ENCODE measurements at regions not wholly inside any gene's neighbourhood (a gene's known extent, or its start where the extent isn't known, plus 50 kb on each side); places are given as distances from the start of the nearest gene placed in this dataset.
"Not testable (repeated sequence)": the region's sequence is repeated elsewhere in the genome, so short reads cannot be mapped to it uniquely, and the experiment has no call there.

DNA sequence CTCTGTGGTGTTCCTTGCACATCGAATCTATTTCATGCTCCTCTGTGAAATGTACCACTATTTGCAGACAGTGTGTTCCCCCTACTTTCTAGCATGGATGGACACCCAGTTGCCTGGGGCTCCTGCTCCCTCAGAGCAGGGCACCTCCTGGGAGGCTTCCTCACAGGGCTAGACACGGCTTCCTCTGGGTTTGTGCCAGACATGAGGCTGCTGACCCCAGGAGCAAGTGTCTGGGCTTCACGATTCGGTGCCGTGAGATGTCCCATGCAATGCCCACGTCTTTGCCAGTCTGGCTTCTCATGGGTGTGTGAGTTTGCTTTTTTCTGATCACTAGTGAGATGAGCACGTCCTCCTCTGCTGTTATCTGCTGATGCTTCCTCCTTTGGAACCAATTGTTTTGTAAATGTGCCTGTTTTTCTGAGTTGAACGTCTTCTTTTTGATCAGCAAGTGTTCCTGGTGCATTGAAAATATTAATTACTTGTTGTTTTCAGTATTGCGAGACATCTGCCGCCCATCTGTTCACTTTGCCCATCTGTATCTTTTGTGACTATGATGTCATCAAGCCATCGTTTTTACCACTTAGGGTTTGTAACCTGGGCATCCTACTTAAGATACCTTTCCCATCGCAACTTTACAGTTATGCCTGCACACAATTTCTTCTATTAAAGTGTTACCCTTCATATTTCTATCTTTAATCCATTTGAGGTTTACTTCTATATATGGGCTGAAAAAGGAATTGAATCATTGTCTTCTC, 92.0 kb downstream of the TTLL2 start:
- Mint-ChIP-seq H3K4me3 (no peak overlapping the region), H3K36me3 (ENCODE audit: low read depth) (no peaks in the 10 kb centered on the region), H3K27ac (no peak overlapping the region), H3K27me3 (peaks cover 50% of the 10 kb centered on the region), H3K4me1 (no peaks in the 10 kb centered on the region)
- no peaks in the 10 kb centered on the region for H3K9me3 ChIP-seq (ENCODE audit: control insufficient read depth, low read length, poor library complexity, severe bottlenecking)
- DNase-seq (no peak), ATAC-seq (no peak)

DNA sequence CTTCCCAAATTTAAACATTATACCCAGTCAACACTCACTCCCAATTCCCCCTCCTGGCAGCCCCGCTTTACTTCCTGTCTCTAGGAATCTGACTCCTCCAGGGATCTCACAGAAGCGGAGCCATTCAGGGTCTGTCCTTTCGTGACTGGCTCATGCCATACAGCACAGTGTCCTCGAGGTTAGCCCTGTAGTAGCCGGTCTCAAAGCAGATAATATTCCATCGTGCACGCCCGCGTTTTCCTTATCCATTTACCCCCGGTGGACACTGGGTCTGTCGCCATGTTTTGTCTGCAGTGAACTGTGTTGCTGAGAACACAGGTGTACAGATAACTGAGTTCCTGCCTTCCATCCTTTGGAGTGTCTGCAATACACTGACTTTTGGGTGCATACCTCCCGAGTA, 95.3 kb downstream of the TTLL2 start:
- H3K27me3 Mint-ChIP-seq, result peaks cover 39% of the 10 kb centered on the region
- no peak for DNase-seq

DNA sequence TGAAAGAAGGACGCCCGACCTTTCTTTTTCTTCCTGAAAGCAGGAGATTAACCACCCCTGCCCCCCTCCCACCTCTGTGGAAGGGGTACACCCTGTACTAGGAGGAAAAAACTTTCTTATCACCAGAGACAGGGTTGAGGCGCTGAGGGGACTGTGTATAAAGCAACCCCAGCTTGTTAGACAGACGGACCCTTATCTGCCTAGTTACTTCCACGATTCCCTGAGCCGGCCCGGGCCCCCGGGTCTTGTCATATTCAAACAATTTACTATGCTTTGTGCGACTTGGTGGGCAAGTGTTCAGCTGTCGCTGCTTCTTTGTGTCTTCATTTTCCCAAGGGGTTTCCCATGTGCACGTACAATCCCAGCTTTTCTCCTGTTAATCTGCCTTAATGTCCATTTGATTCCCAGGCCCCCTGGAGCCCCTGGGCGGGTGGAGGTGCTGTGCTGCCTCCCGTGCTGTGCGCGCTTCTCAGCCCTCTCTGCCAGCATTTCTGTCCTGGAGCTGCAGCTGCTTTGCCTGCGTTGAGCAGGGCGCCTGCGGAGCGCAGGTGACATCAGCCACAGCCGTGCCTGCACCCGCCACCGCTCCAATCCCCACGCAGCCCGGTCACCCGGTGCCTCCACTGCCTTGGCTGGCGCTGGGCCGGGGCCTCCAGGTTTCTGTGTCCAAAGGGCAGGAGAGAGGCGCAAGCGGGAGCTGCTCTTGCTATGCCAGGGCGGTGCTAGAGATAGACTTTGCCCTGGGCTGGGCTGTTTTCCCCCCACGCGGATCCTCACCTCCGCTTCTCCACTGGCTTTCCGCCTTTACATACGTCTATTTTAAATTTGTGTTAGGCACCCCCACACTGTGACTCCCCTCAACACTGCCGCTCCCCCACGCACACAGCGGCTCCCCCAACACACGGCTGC, 96.2 kb downstream of the TTLL2 start:
- no peak overlapping the region for H3K4me3 Mint-ChIP-seq
- H3K36me3 Mint-ChIP-seq (ENCODE audit: low read depth), result no peaks in the 10 kb centered on the region
- H3K4me1 Mint-ChIP-seq, result no peaks in the 10 kb centered on the region
- H3K9me3 ChIP-seq (ENCODE audit: control insufficient read depth, low read length, poor library complexity, severe bottlenecking), result no peaks in the 10 kb centered on the region
- H3K27me3 Mint-ChIP-seq, result peaks cover 46% of the 10 kb centered on the region
- no peak overlapping the region for H3K27ac Mint-ChIP-seq
- DNase-seq (no peak), ATAC-seq (no peak)

More for the DNA sequence above, 95.3 kb downstream of the TTLL2 start:
- no peaks in the 10 kb centered on the region for H3K9me3 ChIP-seq (ENCODE audit: control insufficient read depth, low read length, poor library complexity, severe bottlenecking)
- no peak for ATAC-seq
- Mint-ChIP-seq H3K4me3 (no peak overlapping the region), H3K36me3 (ENCODE audit: low read depth) (no peaks in the 10 kb centered on the region), H3K27ac (no peak overlapping the region), H3K4me1 (no peaks in the 10 kb centered on the region)

DNA sequence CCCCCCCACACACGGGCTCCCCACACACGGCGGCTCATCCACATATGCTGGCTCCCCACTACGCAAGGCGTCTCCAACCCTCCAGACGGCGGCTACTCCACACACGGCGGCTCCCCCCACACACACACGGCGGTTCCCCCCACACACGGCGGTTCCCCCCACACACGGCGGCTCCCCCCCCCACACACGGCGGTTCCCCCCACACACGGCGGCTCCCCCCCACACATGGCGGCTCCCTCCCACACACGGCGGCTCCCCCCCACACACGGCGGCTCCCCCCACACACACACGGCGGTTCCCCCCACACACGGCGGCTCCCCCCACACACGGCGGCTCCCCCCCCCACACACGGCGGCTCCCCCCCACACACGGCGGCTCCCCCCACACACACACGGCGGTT, 97.1 kb downstream of the TTLL2 start:
- H3K9me3 ChIP-seq (ENCODE audit: control insufficient read depth, low read length, poor library complexity, severe bottlenecking); ATAC-seq; H3K4me1 Mint-ChIP-seq; H3K27ac Mint-ChIP-seq; H3K36me3 Mint-ChIP-seq (ENCODE audit: low read depth); DNase-seq; H3K4me3 Mint-ChIP-seq: not testable (repeated sequence)
- peaks cover 46% of the 10 kb centered on the region for H3K27me3 Mint-ChIP-seq

DNA sequence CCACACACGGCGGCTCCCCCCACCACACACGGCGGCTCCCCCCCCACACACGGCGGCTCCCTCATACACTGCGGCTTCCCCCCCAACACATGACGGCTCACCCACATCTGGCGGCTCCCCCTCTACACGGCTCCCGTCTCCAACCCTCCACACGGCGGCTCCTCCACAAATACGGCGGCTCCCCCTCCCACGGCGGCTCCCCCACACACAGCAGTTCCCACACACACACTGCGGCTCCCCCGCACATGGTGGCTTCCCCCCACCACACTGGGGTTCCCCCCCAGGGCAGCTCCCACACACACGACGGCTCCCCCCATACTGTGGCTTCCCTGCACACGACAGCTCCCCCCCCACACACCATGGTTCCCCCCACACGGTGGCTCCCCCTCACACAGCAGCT, 98.0 kb downstream of the TTLL2 start:
- no peaks in the 10 kb centered on the region for H3K36me3 Mint-ChIP-seq (ENCODE audit: low read depth)
- no peaks in the 10 kb centered on the region for H3K4me1 Mint-ChIP-seq
- DNase-seq (no peak), ATAC-seq (no peak)
- no peaks in the 10 kb centered on the region for H3K9me3 ChIP-seq (ENCODE audit: control insufficient read depth, low read length, poor library complexity, severe bottlenecking)
- H3K4me3 Mint-ChIP-seq, result no peak overlapping the region
- no peak overlapping the region for H3K27ac Mint-ChIP-seq
- H3K27me3 Mint-ChIP-seq, result peaks cover 45% of the 10 kb centered on the region

DNA sequence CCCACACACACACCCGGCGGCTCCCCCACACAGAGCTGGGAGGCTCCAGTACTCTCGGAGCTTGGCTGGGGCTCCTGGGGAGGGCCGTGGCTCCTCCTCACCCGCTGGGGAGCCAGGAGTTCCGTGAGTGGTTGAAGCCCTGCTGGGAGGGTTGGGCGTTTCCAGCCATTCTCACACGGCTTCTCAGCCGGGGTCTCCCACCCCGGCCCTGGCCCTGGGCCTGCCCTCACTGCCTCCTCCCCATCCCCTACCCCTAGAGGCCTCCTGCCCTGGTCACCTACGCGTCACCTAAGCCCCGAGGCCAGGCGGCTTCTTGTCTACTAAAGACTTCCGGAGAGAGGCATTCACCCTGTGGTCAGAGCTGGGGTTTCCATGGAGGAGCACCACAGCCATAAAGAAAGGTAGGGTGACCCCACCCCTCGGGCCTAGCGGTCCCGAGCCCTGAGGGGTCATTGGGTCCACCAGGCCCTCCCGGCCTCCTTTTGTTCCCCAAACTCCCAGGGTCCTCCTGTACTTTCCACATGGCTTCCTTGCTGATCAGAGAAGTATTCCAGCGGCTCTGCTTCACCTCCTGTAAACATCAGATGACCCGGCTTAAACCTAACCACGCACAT, 99.3 kb downstream of the TTLL2 start:
- Mint-ChIP-seq H3K36me3 (ENCODE audit: low read depth) (no peaks in the 10 kb centered on the region), H3K4me1 (no peaks in the 10 kb centered on the region), H3K27ac (no peak overlapping the region), H3K27me3 (peaks cover 52% of the 10 kb centered on the region), H3K4me3 (no peak overlapping the region)
- H3K9me3 ChIP-seq (ENCODE audit: control insufficient read depth, low read length, poor library complexity, severe bottlenecking), result no peaks in the 10 kb centered on the region
- ATAC-seq, result no peak
- DNase-seq, result no peak

DNA sequence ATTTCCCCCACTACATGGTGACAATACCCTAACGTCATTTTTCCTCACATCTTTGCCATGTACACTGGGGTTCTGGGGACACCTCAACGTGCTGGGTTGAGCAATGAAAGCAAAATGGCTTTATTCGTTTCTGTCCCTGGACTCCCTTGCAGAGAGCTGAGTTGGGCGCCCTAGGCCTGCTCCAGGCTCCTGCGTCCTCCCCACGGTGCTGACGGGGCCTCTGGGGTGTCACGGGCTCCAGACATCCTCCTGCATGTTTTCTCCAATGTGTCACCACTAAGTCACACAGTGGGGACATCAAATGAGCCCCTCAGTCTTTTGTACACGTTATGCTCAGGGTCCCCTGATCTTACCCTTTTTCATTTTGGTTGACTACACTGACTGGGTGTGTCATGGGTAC, 99.8 kb downstream of the TTLL2 start:
- Mint-ChIP-seq H3K4me1 (no peaks in the 10 kb centered on the region), H3K27ac (peak overlapping the region; percentile 6)

DNA sequence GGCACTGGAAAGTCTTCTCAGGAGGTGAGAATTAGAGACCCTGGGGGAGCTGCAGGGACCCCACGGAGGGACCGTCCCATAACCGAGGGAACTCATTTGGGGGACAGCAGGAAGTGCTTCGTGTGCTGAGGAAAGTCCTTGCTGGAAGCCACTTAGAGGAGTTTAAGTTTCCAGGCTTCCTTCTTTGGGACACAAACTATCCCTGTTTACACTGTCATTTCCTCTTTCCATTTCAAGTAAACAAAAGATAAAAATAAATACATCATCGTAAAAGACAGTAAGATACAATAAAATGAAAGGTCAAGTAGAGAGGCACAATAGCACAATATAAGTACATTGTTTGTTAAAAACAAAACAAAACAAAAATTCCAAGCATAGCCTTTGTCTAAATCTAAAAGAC, 101.2 kb downstream of the TTLL2 start:
- H3K27ac Mint-ChIP-seq, result no peak overlapping the region
- H3K4me3 Mint-ChIP-seq, result no peak overlapping the region
- no peaks in the 10 kb centered on the region for H3K4me1 Mint-ChIP-seq
- ATAC-seq, result no peak
- H3K36me3 Mint-ChIP-seq (ENCODE audit: low read depth), result no peaks in the 10 kb centered on the region
- no peaks in the 10 kb centered on the region for H3K9me3 ChIP-seq (ENCODE audit: control insufficient read depth, low read length, poor library complexity, severe bottlenecking)
- peaks cover 55% of the 10 kb centered on the region for H3K27me3 Mint-ChIP-seq
- DNase-seq, result no peak

More for the DNA sequence above, 99.8 kb downstream of the TTLL2 start:
- no peak for ATAC-seq
- Mint-ChIP-seq H3K36me3 (ENCODE audit: low read depth) (no peaks in the 10 kb centered on the region), H3K27me3 (peaks cover 52% of the 10 kb centered on the region), H3K4me3 (no peak overlapping the region)
- no peaks in the 10 kb centered on the region for H3K9me3 ChIP-seq (ENCODE audit: control insufficient read depth, low read length, poor library complexity, severe bottlenecking)
- DNase-seq, result no peak

DNA sequence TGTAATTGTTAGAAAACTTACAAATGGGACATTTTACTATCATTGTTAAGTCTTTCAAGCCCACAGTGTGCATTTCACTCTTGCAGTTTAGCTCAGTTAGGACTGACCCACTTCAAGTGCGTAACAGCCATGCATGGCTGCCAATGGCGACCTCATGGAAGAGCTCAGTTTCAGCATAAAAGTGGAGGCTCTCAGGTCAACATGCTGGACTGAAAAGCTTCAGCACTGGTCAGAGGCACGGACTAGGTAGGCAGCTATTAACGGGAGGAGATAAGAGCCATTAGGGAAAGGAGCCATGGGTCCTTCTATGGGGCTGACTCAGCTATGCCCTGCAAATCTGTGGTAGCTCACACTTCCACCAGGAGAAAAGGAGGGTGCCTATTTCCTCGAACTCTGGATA, 101.8 kb downstream of the TTLL2 start:
- Mint-ChIP-seq H3K27ac (no peak overlapping the region), H3K4me1 (no peaks in the 10 kb centered on the region), H3K36me3 (ENCODE audit: low read depth) (no peaks in the 10 kb centered on the region), H3K27me3 (peaks cover 56% of the 10 kb centered on the region), H3K4me3 (no peak overlapping the region)
- H3K9me3 ChIP-seq (ENCODE audit: control insufficient read depth, low read length, poor library complexity, severe bottlenecking), result no peaks in the 10 kb centered on the region
- DNase-seq (no peak), ATAC-seq (no peak)

DNA sequence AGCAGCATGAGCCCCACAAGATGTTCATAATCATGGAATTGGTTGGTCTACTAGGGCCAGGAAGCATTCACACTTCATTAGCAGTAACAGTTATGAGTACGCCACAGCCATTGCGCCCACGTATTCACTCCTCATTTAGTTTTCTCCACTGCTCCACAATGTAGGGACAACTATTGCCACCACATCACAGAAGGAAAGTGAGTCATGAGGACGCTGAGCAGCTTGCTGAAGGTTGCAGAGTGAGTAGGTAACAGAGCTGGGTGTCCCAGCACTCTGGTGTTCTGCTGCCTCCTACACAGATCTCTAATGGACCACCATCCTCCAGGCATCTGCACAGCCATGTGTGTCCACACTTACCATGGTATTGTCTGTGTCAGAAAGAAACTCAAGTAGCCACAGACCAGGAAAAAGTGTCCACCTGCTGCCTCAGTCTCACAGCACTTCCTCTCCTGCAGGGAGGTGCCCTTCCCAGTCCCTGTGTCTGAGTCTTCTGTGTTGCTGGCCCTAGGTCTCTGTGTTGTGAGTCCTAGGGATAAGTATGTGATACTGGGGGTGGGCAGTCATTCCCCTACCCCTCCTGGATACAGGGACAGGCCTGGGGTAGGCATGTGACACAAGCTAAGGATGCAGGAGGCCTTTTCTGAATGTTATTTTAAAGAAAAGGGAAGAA, 103.9 kb downstream of the TTLL2 start:
- no peaks in the 10 kb centered on the region for H3K36me3 Mint-ChIP-seq (ENCODE audit: low read depth)
- H3K4me1 Mint-ChIP-seq, result no peaks in the 10 kb centered on the region
- no peak for ATAC-seq
- no peak overlapping the region for H3K27ac Mint-ChIP-seq
- H3K9me3 ChIP-seq (ENCODE audit: control insufficient read depth, low read length, poor library complexity, severe bottlenecking), result no peaks in the 10 kb centered on the region
- H3K27me3 Mint-ChIP-seq, result peaks cover 61% of the 10 kb centered on the region
- no peak for DNase-seq
- no peak overlapping the region for H3K4me3 Mint-ChIP-seq

DNA sequence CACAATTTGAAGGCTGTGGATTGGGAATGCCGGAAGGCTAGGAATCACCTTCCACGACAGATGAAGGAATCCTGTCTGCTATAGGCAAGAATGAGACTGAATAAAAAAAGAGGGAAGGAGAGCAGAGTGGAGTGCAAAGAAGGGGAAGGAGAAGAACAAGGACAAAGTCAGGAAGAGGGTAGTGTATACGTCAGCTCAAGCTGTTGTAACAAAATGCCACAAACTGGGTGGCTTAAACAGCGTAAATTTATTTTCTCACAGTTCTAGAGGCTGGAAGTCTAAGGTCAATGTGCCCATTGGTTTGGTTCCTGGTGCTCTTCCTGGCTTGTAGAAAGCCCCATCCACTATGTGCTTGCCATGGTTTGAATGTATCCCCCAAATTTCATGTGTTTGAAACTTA, 104.5 kb downstream of the TTLL2 start:
- Mint-ChIP-seq H3K27me3 (peaks cover 61% of the 10 kb centered on the region), H3K4me3 (no peak overlapping the region), H3K4me1 (no peaks in the 10 kb centered on the region), H3K36me3 (ENCODE audit: low read depth) (no peaks in the 10 kb centered on the region), H3K27ac (no peak overlapping the region)
- no peak for ATAC-seq
- no peak for DNase-seq
- no peaks in the 10 kb centered on the region for H3K9me3 ChIP-seq (ENCODE audit: control insufficient read depth, low read length, poor library complexity, severe bottlenecking)

DNA sequence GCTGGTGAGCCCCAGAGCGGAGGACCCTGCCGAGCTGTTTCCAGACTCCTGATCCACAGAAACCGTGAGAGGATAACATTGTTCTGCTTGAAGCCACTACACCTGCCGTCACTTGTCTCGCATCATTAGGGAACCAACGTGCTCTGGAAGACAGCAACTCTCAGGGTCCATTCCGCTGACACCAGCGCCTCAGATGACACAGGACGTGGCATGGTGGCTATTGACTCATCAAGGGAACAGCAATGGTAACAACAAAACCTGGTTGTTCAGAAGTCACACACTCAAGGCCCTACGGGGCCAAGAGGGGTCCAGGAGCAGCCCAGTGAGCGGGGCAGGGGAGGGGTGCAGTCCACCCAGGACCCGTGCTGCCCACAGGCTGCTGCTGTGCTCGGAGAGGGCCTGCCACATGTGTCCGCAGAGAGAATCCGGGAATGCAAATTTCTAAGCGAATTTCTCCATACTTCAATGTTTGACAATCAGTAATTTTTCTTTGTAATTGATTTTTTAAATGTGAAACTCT, 110.4 kb downstream of the TTLL2 start:
- no peaks in the 10 kb centered on the region for H3K36me3 Mint-ChIP-seq (ENCODE audit: low read depth)
- no peak overlapping the region for H3K27ac Mint-ChIP-seq
- no peaks in the 10 kb centered on the region for H3K9me3 ChIP-seq (ENCODE audit: control insufficient read depth, low read length, poor library complexity, severe bottlenecking)
- DNase-seq (no peak), ATAC-seq (no peak)
- H3K4me3 Mint-ChIP-seq, result no peak overlapping the region
- H3K4me1 Mint-ChIP-seq, result no peaks in the 10 kb centered on the region
- peaks cover 30% of the 10 kb centered on the region for H3K27me3 Mint-ChIP-seq
